AG04449 (cell line): ENCODE measurements at regions not wholly inside any gene's neighbourhood (a gene's known extent, or its start where the extent isn't known, plus 50 kb on each side); places are given as distances from the start of the nearest gene placed in this dataset.
"Not testable (repeated sequence)": the region's sequence is repeated elsewhere in the genome, so short reads cannot be mapped to it uniquely, and the experiment has no call there.

Experiments used
- CTCF ChIA-PET: fragments of 350-600 bp; formaldehyde crosslinking; extraction: SDS; loops from one replicate; lab custom pipeline; 2021; ENCODE audit warnings: antibody characterized with exemption; lab: Yijun Ruan, JAX
- POLR2A ChIA-PET: fragments of 400-600, 350-600 bp; formaldehyde crosslinking; extraction: SDS; loops from one replicate; lab custom pipeline; 2020; ENCODE audit warnings: antibody characterized with exemption, inconsistent platforms; lab: Yijun Ruan, JAX
- DNase-seq: peaks from one replicate; pipeline ENCODE4 v3.0.0-alpha.2; 2010; ENCODE audit warnings: low read depth, low spot score
- H3K4me3 ChIP-seq: 2 replicates; pipeline ENCODE4 v1.5.1; 2011; ENCODE audit warnings: low read depth, mild to moderate bottlenecking, control low read depth, low read length
- TF ChIP-seq, protein P1 (sequence below): IDR thresholded peaks from one replicate; pipeline ENCODE4 v1.5.1; 2011; ENCODE audit warnings: mild to moderate bottlenecking, moderate library complexity, low read length, control low read depth, inconsistent platforms; ENCODE audit not compliant: insufficient read depth; ENCODE audit errors: missing control alignments

DNA sequence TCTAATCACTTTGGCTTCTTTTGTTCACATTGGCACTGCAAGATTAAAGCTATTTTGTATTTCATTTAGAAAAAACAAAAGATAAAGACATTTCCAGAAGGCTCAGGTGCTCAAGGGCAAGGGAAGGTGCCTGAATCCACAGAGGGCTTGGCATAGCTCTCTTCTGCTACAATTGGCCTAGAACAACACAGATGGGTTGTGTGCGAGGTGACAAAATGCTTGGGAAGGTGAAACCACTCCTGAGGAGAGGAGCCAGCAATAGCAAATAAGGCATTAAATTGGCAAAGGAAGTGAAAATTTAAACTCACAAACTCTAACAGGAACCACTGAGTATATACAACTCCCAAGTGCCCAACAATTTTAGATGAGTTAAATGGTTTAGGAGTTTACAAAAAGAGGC, 1290.4 kb upstream of the CHAC2 start:
- no peak for DNase-seq
- ChIA-PET CTCF (no interaction called here), POLR2A (no interaction called here)
- H3K4me3 ChIP-seq, result no peak overlapping the region
- TF ChIP-seq, protein P1, sequence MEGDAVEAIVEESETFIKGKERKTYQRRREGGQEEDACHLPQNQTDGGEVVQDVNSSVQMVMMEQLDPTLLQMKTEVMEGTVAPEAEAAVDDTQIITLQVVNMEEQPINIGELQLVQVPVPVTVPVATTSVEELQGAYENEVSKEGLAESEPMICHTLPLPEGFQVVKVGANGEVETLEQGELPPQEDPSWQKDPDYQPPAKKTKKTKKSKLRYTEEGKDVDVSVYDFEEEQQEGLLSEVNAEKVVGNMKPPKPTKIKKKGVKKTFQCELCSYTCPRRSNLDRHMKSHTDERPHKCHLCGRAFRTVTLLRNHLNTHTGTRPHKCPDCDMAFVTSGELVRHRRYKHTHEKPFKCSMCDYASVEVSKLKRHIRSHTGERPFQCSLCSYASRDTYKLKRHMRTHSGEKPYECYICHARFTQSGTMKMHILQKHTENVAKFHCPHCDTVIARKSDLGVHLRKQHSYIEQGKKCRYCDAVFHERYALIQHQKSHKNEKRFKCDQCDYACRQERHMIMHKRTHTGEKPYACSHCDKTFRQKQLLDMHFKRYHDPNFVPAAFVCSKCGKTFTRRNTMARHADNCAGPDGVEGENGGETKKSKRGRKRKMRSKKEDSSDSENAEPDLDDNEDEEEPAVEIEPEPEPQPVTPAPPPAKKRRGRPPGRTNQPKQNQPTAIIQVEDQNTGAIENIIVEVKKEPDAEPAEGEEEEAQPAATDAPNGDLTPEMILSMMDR, result no peak

DNA sequence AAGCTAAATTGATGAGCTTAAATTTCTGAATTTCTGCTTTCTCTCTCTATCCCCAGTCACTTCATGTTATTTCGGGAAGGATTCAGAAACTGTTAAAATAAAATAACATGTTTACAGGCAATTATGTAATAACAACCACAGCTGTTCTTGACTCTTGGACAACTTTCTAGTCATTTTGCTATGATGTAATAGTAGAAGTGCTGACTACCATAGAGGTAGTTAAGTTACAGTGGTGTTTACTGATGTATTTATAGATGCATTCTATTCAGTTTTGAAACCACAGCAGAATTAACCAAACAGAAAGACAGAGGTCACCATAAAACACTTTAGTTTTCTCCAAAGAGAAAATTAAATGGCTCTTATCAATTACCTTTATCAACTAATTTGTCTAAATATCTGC, 1292.0 kb upstream of the CHAC2 start:
- CTCF ChIA-PET, result no interaction called here
- TF ChIP-seq, protein P1, result no peak
- DNase-seq, result no peak
- POLR2A ChIA-PET, result no interaction called here
- H3K4me3 ChIP-seq, result no peak overlapping the region

DNA sequence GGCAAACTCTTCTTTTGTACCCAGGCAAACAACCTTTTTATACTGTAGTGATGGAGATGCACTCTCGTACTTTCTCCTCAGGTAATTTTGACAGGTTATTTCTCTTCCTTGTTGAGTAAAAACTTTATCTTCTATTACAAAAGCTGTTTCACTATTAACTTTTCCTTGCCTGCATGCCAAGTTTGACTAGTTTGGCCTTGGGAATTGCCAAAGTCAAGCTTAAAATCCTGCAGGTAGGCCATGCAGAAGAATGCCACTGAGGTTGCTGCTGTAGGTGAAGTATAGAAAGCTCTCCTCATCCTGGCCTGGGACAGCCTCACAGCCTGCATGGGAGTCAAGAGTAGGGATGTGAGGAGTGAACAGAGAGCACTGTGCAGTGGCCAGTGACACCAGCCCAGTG, 1293.5 kb upstream of the CHAC2 start:
- no peak overlapping the region for H3K4me3 ChIP-seq
- CTCF ChIA-PET, result no interaction called here
- POLR2A ChIA-PET, result no interaction called here

DNA sequence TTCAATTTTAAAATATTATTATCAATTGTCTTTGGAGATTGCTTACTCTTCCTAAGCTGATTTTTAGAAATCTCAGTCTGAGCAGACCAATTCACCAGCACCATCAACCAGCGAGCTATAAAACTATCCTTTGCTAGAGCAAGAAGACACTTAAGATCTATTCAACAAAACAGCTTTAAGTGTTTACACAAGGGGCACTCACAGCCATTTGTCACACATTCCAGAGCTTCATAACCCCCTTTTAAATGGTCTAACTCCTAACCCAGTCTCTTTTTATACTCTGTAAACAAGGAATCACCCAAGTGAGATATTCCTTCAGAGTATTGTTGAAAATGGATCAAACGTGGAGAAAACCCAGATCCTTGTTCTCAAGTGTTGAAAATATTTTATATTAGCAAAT, 1294.1 kb upstream of the CHAC2 start:
- ChIA-PET POLR2A (no interaction called here), CTCF (no interaction called here)
- TF ChIP-seq, protein P1, result no peak
- no peak overlapping the region for H3K4me3 ChIP-seq
- no peak for DNase-seq

More for the DNA sequence above, 1293.5 kb upstream of the CHAC2 start:
- TF ChIP-seq, protein P1, result no peak
- no peak for DNase-seq

DNA sequence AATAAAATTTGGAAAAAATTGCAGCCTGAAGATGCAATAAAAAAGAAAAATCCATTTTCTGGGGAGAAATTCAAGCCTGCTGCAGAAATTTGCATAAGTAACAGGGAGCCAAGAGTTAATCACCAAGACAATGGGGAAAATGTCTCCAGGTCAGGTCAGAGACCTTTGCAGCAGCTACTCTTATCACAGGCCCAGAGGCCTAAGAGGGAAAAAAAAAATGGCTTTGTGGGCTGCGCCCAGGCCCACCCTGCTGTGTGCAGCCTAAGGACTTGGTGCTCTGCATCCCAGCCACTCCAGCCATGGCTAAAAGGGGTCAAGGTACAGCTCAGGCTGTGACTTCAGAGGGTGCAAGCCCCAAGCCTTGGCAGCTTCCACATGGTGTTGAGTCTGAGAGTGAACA, 1297.1 kb upstream of the CHAC2 start:
- DNase-seq, CTCF ChIA-PET, POLR2A ChIA-PET, H3K4me3 ChIP-seq: not testable (repeated sequence)

DNA sequence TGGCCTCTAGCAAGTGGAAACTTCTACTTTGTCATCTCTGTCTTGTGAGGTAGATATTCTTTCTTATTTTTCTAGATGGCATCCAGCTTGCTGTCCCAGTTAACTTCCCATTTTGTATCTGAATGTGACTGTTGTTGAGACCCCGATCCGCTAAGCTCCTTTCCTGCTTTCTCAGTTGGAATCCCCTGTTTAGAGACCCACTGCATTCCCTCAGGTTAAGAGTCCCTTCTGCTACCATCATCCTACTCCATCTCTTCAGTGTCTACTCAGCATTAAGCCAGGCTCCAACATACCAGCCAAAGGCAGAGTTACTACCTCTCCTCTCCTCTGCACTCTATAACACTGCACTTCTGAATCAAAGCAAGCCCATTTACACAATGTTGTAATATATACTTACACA, 1300.4 kb upstream of the CHAC2 start:
- POLR2A ChIA-PET, result no interaction called here
- TF ChIP-seq, protein P1, result no peak
- no peak for DNase-seq
- no peak overlapping the region for H3K4me3 ChIP-seq
- CTCF ChIA-PET, result no interaction called here

DNA sequence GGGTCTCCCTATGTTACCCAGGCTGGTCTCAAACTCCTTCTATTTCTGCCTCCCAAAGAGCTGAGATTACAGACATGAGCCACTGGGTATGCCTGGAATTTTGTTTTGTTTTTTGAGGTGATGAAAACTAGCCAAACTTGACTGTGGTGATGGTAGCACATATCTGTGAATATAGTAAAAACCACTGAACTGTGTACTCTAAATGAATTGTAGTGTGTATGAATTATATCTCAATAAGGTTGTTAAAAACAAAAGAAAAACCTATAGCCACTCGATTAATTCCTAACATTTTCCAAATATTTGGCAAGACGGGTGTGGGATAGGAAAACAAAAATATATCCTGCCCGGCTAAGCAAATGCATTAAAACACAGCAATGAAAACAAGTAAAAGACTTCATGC, 1302.3 kb upstream of the CHAC2 start:
- CTCF ChIA-PET, result no interaction called here
- H3K4me3 ChIP-seq, result no peak overlapping the region
- POLR2A ChIA-PET, result no interaction called here
- DNase-seq, result no peak
- TF ChIP-seq, protein P1, result no peak
